SK-N-SH (cell line): ENCODE measurements at regions not wholly inside any gene's neighbourhood (a gene's known extent, or its start where the extent isn't known, plus 50 kb on each side); places are given as distances from the start of the nearest gene placed in this dataset.

Source experiments
- CTCF ChIA-PET: fragments of 300-600, 350-600 bp; formaldehyde crosslinking; extraction: SDS; loops from one replicate; lab custom pipeline; 2021; lab: Yijun Ruan, JAX
- POLR2A ChIA-PET: fragments of 350-600 bp; sonication (Branson Sonifier 250); formaldehyde crosslinking; extraction: SDS; loops from one replicate; lab custom pipeline; 2020; ENCODE audit warnings: antibody characterized with exemption, inconsistent platforms; lab: Yijun Ruan, JAX
- DNase-seq: peaks from one replicate; pipeline ENCODE4 v3.0.0; 2012
- H2AFZ ChIP-seq: fragments of 200-600 bp; sonication (generic); 2 replicates; pipeline ENCODE4 v1.8.1; 2016; ENCODE audit warnings: antibody characterized with exemption, mild to moderate bottlenecking, low read depth
- H3F3A ChIP-seq: fragments of 200-600 bp; sonication (generic); replicated peaks from 2 replicates; pipeline ENCODE3; 2016; ENCODE audit warnings: antibody characterized with exemption, mild to moderate bottlenecking; ENCODE audit not compliant: insufficient read depth
- H3K27ac ChIP-seq, 2 experiments: fragments of 200-500 bp in 1 of 2; fragments of 200-600 bp in 1 of 2; sonication (Bioruptor generic) in 1 of 2; sonication (generic), shearing (Covaris generic) in 1 of 2; 2 replicates each; pipeline versions ENCODE4 v1.5.1 to v1.6.1; 2014 to 2016; ENCODE audit warnings: low read depth in 2 of 2, inconsistent platforms in 1 of 2, low read length in 1 of 2, mild to moderate bottlenecking in 1 of 2, mixed read lengths in 1 of 2
- H3K27me3 ChIP-seq: fragments of 200-600 bp; sonication (generic), shearing (Covaris generic); 2 replicates; pipeline ENCODE4 v1.6.1; 2016; ENCODE audit warnings: mixed run types; ENCODE audit not compliant: insufficient read depth
- H3K36me3 ChIP-seq, 2 experiments: fragments of 200-500 bp in 1 of 2; fragments of 200-600 bp in 1 of 2; sonication (Bioruptor generic) in 1 of 2; sonication (generic) in 1 of 2; replicated peaks in 1 of 2; 2 replicates each; pipeline versions ENCODE3 to v1.5.1; 2014 to 2016; ENCODE audit warnings: low read length in 1 of 2, mild to moderate bottlenecking in 1 of 2; ENCODE audit not compliant: insufficient read depth in 2 of 2, control insufficient read depth in 1 of 2
- H3K4me1 ChIP-seq, 2 experiments: fragments of 200-500 bp in 1 of 2; fragments of 200-600 bp in 1 of 2; sonication (Bioruptor generic) in 1 of 2; sonication (generic), shearing (Covaris generic) in 1 of 2; 2 replicates each; pipeline versions ENCODE4 v1.5.1 to v1.6.1; 2014 to 2016; ENCODE audit warnings: low read depth in 1 of 2, low read length in 1 of 2, mixed run types in 1 of 2; ENCODE audit not compliant: insufficient read depth in 2 of 2, control insufficient read depth in 1 of 2
- H3K4me2 ChIP-seq: fragments of 200-600 bp; sonication (generic), shearing (Covaris generic); 2 replicates; pipeline ENCODE4 v1.6.1; 2017; ENCODE audit warnings: mixed run types
- H3K4me3 ChIP-seq, 2 experiments: fragments of 200-500 bp in 1 of 2; fragments of 200-600 bp in 1 of 2; sonication (Bioruptor generic) in 1 of 2; sonication (generic), shearing (Covaris generic) in 1 of 2; 2 replicates each; pipeline versions ENCODE4 v1.5.1 to v1.8.1; 2014 to 2016; ENCODE audit warnings: low read depth in 2 of 2, inconsistent platforms in 1 of 2, low read length in 1 of 2, mild to moderate bottlenecking in 1 of 2, mixed read lengths in 1 of 2, moderate library complexity in 1 of 2
- H3K79me2 ChIP-seq: fragments of 200-600 bp; sonication (generic); 2 replicates; pipeline ENCODE4 v1.8.1; 2017; ENCODE audit warnings: mild to moderate bottlenecking; ENCODE audit not compliant: insufficient read depth
- H3K9ac ChIP-seq: fragments of 200-600 bp; sonication (generic); 2 replicates; pipeline ENCODE4 v1.6.1; 2017; ENCODE audit warnings: mixed run types
- H3K9me2 ChIP-seq: fragments of 200-600 bp; sonication (generic); 2 replicates; pipeline ENCODE4 v1.6.1; 2017; ENCODE audit warnings: mixed run types
- H3K9me3 ChIP-seq: fragments of 200-600 bp; sonication (generic); 2 replicates; pipeline ENCODE4 v1.6.1; 2017; ENCODE audit warnings: mixed run types, mild to moderate bottlenecking, moderate library complexity
- H4K20me1 ChIP-seq: fragments of 200-600 bp; sonication (generic); 2 replicates; pipeline ENCODE4 v1.6.1; 2017; ENCODE audit warnings: mild to moderate bottlenecking, mixed run types; ENCODE audit not compliant: insufficient read depth
- CHD2 ChIP-seq: fragments of 150-350 bp; IDR thresholded peaks from 2 replicates; pipeline ENCODE4 v1.6.1; 2018; ENCODE audit warnings: low read length; ENCODE audit not compliant: partially characterized antibody
- EP300 ChIP-seq, 2 experiments: IDR thresholded peaks; 2 replicates each; pipeline versions ENCODE4 v1.4.0 to v1.6.1; 2012; ENCODE audit warnings: borderline replicate concordance in 1 of 2, low read depth in 1 of 2, low read length in 1 of 2
- EZH2phosphoT487 ChIP-seq: fragments of 200-600 bp; sonication (generic); IDR thresholded peaks from 2 replicates; pipeline ENCODE4 v1.6.1; 2017; ENCODE audit warnings: low read depth, mixed run types, mild to moderate bottlenecking, antibody characterized with exemption, moderate library complexity, borderline replicate concordance
- FOSL2 ChIP-seq: IDR thresholded peaks from 2 replicates; pipeline ENCODE4 v1.4.0; 2012; ENCODE audit warnings: low read depth, mild to moderate bottlenecking, moderate library complexity, borderline replicate concordance
- FOXJ3 ChIP-seq: sonication (generic); formaldehyde crosslinking; IDR thresholded peaks from 2 replicates; pipeline ENCODE4 v1.5.1; 2020; ENCODE audit warnings: mild to moderate bottlenecking, missing genetic modification reagents
- FOXM1 ChIP-seq: IDR thresholded peaks from 2 replicates; pipeline ENCODE4 v1.4.0; 2012; ENCODE audit warnings: low read depth, mild to moderate bottlenecking
- GABPA ChIP-seq: IDR thresholded peaks from 2 replicates; pipeline ENCODE4 v1.4.0; 2012; ENCODE audit warnings: low read depth, mild to moderate bottlenecking
- GATA2 ChIP-seq: sonication (generic); formaldehyde crosslinking; IDR thresholded peaks from 2 replicates; pipeline ENCODE4 v1.5.0; 2020; ENCODE audit warnings: mild to moderate bottlenecking, missing genetic modification reagents
- JUND ChIP-seq: IDR thresholded peaks from 2 replicates; pipeline ENCODE4 v1.4.0; 2012
- MEF2A ChIP-seq: IDR thresholded peaks from 2 replicates; pipeline ENCODE4 v1.4.0; 2012; ENCODE audit warnings: low read depth, borderline replicate concordance
- NFIC ChIP-seq: IDR thresholded peaks from 2 replicates; pipeline ENCODE4 v1.4.0; 2012; ENCODE audit warnings: borderline replicate concordance
- POLR2AphosphoS5 ChIP-seq: IDR thresholded peaks from 2 replicates; pipeline ENCODE4 v1.6.1; 2012; ENCODE audit warnings: low read depth, low read length
- RAD21 ChIP-seq: IDR thresholded peaks from 2 replicates; pipeline ENCODE4 v1.6.1; 2012; ENCODE audit warnings: mild to moderate bottlenecking, low read length
- RFX5 ChIP-seq: IDR thresholded peaks from 2 replicates; pipeline ENCODE4 v1.6.1; 2012; ENCODE audit warnings: mild to moderate bottlenecking, improper control_type of control experiment, low read length
- RXRA ChIP-seq: IDR thresholded peaks from 2 replicates; pipeline ENCODE4 v1.4.0; 2012; ENCODE audit warnings: low read depth, mild to moderate bottlenecking, borderline replicate concordance
- SIN3A ChIP-seq: IDR thresholded peaks from 2 replicates; pipeline ENCODE4 v1.6.1; 2012; ENCODE audit warnings: low read depth, mild to moderate bottlenecking, low read length, moderate library complexity, borderline replicate concordance
- SMC3 ChIP-seq: IDR thresholded peaks from 2 replicates; pipeline ENCODE4 v1.6.1; 2012; ENCODE audit warnings: low read depth, low read length, improper control_type of control experiment
- TAF1 ChIP-seq: IDR thresholded peaks from 2 replicates; pipeline ENCODE4 v1.6.1; 2012; ENCODE audit warnings: low read depth, mild to moderate bottlenecking, low read length, moderate library complexity, borderline replicate concordance
- TCF12 ChIP-seq: IDR thresholded peaks from 2 replicates; pipeline ENCODE4 v1.4.0; 2012
- YY1 ChIP-seq: IDR thresholded peaks from 2 replicates; pipeline ENCODE4 v1.4.0; 2012; ENCODE audit warnings: low read depth, mild to moderate bottlenecking
- WGBS: methylation state at CpG from one replicate; pipeline ENCODE4 v1.1.6; 2017; ENCODE audit warnings: low lambda C conversion rate; 5-methylcytosine and 5-hydroxymethylcytosine counted together
- TF ChIP-seq, protein P1 (sequence below): IDR thresholded peaks from 2 replicates; pipeline ENCODE4; 2012
- TF ChIP-seq, protein P2 (sequence below): fragments of 200-600 bp; sonication (generic); IDR thresholded peaks from 2 replicates; pipeline ENCODE4 v1.6.1; 2017; ENCODE audit warnings: antibody characterized with exemption, mild to moderate bottlenecking, moderate library complexity
- TF ChIP-seq, protein P3 (sequence below): IDR thresholded peaks from 2 replicates; pipeline ENCODE4 v1.4.0; 2012; ENCODE audit warnings: low read depth, borderline replicate concordance
- TF ChIP-seq, protein P4 (sequence below): IDR thresholded peaks from 2 replicates; pipeline ENCODE4 v1.6.1; 2012; ENCODE audit warnings: mild to moderate bottlenecking, low read depth, low read length, moderate library complexity

DNA sequence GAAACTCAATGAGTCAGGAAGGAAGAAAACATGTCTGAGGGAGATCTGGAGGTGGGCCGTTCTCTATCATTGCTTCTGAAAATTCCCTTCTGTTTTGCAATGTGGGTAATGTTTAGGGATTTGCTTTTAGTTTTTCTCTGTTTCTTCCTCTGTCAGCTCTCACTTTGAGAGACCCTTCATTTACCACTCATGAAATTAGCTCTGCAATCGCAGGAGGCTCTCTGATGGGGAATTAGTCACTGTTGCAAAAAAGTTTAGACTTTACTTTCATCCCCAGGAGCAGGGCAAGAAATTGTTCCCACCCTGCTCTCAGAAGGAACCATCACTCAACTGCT, 80.0 kb upstream of the MAP4K3 start:
- Histone ChIP-seq H2AFZ (0 out of 2 replicates have a peak overlapping the region, but pooled peaks have one; percentile 44), H4K20me1 (no peaks in the 10 kb centered on the region), H3K9me3 (no peaks in the 10 kb centered on the region), H3K36me3 (no peaks in the 10 kb centered on the region), H3K4me3 (no peak overlapping the region), H3K79me2 (no peaks in the 10 kb centered on the region), H3K9me2 (no peaks in the 10 kb centered on the region), H3K4me1 (peaks cover 11 to 29% of the 10 kb centered on the region in 2 experiments; a peak in 3 of 4 replicates), H3F3A (no peaks in the 10 kb centered on the region), H3K9ac (no peak overlapping the region), H3K27me3 (no peaks in the 10 kb centered on the region), H3K27ac (no peak overlapping the region), H3K4me2 (no peak overlapping the region)
- ChIA-PET POLR2A (no interaction called here), CTCF (interaction anchor here (0.9 to 2.8 kb wide), 9 partner anchors 8 to 397 kb away, joined by 3 to 8 read pairs (median 3); no protein-coding TSS in a partner anchor)
- TF ChIP-seq FOXM1 (no peak), RFX5 (no peak), SIN3A (no peak), RAD21 (no peak), GATA2 (CRISPR knock-in tag) (no peak), SMC3 (no peak), CHD2 (no peak), RXRA (no peak), YY1 (no peak), EP300 (IDR thresholded peaks at IDR 0.05; ENCODE audit: borderline replicate concordance in 1 of 2, low read depth in 1 of 2, low read length in 1 of 2) (no peak), TCF12 (no peak), FOSL2 (no peak), MEF2A (no peak)
- TF ChIP-seq, protein P1, sequence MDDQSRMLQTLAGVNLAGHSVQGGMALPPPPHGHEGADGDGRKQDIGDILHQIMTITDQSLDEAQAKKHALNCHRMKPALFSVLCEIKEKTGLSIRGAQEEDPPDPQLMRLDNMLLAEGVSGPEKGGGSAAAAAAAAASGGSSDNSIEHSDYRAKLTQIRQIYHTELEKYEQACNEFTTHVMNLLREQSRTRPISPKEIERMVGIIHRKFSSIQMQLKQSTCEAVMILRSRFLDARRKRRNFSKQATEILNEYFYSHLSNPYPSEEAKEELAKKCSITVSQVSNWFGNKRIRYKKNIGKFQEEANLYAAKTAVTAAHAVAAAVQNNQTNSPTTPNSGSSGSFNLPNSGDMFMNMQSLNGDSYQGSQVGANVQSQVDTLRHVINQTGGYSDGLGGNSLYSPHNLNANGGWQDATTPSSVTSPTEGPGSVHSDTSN: no peak
- TF ChIP-seq, protein P2, sequence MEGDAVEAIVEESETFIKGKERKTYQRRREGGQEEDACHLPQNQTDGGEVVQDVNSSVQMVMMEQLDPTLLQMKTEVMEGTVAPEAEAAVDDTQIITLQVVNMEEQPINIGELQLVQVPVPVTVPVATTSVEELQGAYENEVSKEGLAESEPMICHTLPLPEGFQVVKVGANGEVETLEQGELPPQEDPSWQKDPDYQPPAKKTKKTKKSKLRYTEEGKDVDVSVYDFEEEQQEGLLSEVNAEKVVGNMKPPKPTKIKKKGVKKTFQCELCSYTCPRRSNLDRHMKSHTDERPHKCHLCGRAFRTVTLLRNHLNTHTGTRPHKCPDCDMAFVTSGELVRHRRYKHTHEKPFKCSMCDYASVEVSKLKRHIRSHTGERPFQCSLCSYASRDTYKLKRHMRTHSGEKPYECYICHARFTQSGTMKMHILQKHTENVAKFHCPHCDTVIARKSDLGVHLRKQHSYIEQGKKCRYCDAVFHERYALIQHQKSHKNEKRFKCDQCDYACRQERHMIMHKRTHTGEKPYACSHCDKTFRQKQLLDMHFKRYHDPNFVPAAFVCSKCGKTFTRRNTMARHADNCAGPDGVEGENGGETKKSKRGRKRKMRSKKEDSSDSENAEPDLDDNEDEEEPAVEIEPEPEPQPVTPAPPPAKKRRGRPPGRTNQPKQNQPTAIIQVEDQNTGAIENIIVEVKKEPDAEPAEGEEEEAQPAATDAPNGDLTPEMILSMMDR: no peak
- WGBS: 87% methylated on average over 2 of the region's 2 CpGs
- no peak for DNase-seq

DNA sequence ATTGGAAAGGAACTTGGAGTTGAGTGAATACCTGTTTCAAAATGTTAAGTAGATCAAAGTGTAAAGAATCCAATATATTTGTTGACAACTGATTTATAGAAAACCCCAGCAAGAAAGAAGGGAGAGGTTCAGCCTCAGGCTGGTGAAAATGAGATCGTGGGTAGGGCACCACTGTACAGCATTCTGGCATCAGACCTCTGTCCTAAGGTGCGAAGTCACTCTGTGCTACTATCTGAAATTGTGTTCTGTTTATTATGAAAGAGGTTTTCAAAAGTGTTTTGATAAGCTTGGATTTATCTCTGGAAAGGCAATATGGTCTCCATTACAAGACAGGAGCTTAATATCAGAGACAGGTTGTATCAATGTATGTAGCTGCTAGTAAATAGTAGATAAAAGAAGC, 80.5 kb upstream of the MAP4K3 start:
- no peak overlapping the region for H3K27ac ChIP-seq
- no peak for DNase-seq
- 75% methylated on average over 2 of the region's 2 CpGs for WGBS
- H3K4me3 ChIP-seq: no peak overlapping the region
- ChIA-PET POLR2A (no interaction called here), CTCF (interaction anchor here (0.9 to 2.8 kb wide), 5 partner anchors 9 to 211 kb away, joined by 3 to 6 read pairs (median 3); no protein-coding TSS in a partner anchor)
- H3K4me1 ChIP-seq: peaks cover 9 to 25% of the 10 kb centered on the region in 2 experiments; a peak in 3 of 4 replicates
- no peaks in the 10 kb centered on the region for H3K27me3 ChIP-seq
- H4K20me1 ChIP-seq: no peaks in the 10 kb centered on the region
- no peaks in the 10 kb centered on the region for H3K36me3 ChIP-seq
- H3K4me2 ChIP-seq: no peak overlapping the region
- no peak overlapping the region for H2AFZ ChIP-seq
- no peaks in the 10 kb centered on the region for H3F3A ChIP-seq
- H3K9ac ChIP-seq: no peak overlapping the region
- no peaks in the 10 kb centered on the region for H3K79me2 ChIP-seq
- H3K9me2 ChIP-seq: no peaks in the 10 kb centered on the region
- no peaks in the 10 kb centered on the region for H3K9me3 ChIP-seq
- no peak for TF ChIP-seq EZH2phosphoT487
- no peak for TF ChIP-seq EP300 (IDR thresholded peaks at IDR 0.05; ENCODE audit: borderline replicate concordance in 1 of 2, low read depth in 1 of 2, low read length in 1 of 2)
- TF ChIP-seq, protein P3, sequence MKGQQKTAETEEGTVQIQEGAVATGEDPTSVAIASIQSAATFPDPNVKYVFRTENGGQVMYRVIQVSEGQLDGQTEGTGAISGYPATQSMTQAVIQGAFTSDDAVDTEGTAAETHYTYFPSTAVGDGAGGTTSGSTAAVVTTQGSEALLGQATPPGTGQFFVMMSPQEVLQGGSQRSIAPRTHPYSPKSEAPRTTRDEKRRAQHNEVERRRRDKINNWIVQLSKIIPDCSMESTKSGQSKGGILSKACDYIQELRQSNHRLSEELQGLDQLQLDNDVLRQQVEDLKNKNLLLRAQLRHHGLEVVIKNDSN: no peak
- TF ChIP-seq RXRA: no peak
- TF ChIP-seq RFX5: no peak
- no peak for TF ChIP-seq JUND
- no peak for TF ChIP-seq GATA2 (CRISPR knock-in tag)
- TF ChIP-seq NFIC: no peak
- TF ChIP-seq GABPA: no peak
- TF ChIP-seq TAF1: no peak
- TF ChIP-seq, protein P4, sequence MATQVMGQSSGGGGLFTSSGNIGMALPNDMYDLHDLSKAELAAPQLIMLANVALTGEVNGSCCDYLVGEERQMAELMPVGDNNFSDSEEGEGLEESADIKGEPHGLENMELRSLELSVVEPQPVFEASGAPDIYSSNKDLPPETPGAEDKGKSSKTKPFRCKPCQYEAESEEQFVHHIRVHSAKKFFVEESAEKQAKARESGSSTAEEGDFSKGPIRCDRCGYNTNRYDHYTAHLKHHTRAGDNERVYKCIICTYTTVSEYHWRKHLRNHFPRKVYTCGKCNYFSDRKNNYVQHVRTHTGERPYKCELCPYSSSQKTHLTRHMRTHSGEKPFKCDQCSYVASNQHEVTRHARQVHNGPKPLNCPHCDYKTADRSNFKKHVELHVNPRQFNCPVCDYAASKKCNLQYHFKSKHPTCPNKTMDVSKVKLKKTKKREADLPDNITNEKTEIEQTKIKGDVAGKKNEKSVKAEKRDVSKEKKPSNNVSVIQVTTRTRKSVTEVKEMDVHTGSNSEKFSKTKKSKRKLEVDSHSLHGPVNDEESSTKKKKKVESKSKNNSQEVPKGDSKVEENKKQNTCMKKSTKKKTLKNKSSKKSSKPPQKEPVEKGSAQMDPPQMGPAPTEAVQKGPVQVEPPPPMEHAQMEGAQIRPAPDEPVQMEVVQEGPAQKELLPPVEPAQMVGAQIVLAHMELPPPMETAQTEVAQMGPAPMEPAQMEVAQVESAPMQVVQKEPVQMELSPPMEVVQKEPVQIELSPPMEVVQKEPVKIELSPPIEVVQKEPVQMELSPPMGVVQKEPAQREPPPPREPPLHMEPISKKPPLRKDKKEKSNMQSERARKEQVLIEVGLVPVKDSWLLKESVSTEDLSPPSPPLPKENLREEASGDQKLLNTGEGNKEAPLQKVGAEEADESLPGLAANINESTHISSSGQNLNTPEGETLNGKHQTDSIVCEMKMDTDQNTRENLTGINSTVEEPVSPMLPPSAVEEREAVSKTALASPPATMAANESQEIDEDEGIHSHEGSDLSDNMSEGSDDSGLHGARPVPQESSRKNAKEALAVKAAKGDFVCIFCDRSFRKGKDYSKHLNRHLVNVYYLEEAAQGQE: no peak
- TF ChIP-seq POLR2AphosphoS5: no peak
- no peak for TF ChIP-seq MEF2A
- no peak for TF ChIP-seq FOXJ3
